Stimulated activated CD4-positive, alpha-beta T cell treated with anti-CD3 and anti-CD28 coated beads, Interleukin-4, amount 100 ng/mL, for 24 hours (primary cell): ENCODE measurements at regions not wholly inside any gene's neighbourhood (a gene's known extent, or its start where the extent isn't known, plus 50 kb on each side); places are given as distances from the start of the nearest gene placed in this dataset.
"Not testable (repeated sequence)": the region's sequence is repeated elsewhere in the genome, so short reads cannot be mapped to it uniquely, and the experiment has no call there.

Experiments
- DNase-seq: peaks from one replicate; pipeline ENCODE4 v3.0.0-alpha.2; 2020

DNA sequence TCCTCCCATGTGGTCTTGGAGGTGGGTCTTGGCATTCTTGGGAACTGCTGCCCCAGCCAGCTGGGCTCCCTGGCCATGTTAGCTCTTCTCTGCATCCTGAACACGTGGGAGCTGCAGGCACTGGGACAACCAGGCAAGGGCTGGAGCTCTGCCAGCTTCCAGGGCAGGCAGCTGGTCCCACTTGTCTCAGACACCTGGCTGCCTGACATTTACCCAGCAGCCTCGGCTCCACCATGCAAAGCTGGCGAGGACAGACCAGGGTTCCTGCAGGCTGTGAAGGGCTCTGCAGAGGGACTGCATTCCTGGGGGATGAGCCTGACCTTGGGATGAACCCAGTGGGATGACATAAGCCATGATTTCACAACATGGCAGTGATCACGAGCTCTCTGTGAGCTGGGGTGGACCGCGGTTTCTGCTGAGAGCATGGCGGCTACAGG is 99.0 kb upstream of the TSHZ3 start:
- no peak for DNase-seq

DNA sequence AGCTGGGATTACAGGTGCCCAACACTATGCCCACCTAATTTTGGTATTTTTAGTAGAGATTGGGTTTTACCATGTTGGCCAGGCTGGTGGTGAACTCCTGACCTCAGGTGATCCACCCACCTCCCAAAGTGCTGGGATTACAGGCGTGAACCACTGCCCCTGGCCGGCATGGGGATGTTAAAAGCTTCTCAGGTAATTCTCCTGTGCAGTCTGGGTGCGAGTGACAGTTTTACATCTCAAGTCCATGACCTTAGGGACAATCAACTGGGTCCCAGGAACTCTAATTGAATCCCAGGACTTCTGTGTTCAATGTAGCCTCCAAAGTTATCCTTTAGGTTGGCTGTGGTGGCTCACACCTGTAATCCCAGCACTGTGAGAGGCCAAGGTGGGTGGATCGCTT is 100.1 kb upstream of the TSHZ3 start:
- no peak for DNase-seq

DNA sequence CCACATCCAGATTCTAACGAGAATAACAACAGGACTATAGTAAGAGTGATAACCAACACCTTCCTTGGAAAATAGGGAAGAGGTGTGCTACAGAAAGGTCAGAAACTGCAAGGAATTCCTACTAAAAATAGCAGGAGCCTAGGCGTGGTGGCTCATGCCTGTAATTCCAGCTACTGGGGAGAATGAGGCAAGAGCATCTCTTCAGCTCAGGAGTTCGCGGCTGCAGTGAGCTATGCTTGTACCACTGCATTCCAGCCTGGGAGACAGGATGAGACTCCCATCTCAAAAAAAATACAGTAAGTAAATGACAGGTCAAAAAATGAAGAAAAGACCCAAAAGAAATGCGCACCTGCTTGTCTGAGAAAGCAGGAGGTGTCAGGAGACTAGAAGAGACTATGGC is 101.5 kb upstream of the TSHZ3 start:
- no peak for DNase-seq

DNA sequence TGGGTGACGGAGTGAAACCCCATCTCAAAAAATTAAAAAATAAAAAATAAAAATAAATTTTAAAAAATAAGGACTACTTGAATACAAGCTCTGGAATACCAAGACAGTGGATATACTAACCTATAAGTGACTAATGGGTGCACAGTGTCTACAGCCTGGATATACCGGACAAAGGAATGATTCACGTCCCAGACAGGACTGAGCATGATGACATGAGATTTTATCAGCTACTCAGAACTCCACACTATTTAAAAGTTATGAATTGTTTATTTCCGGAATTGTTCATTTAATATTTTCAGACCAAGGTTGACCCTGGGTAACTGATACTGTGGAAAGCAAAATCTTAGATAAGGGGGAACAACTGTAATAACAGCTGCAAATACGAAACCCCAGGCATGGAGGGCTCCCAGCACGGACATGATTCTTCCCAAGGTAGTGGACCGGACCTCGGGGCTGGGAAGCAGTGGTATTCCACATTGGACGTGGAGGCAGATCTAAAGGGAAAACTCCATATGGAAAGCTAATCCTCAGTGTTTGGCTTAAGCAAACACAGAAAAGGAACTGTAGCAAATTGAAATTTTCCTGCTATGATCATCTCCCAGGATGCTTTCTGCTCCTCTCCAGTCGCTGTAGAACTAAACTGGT is 102.6 kb upstream of the TSHZ3 start:
- no peak for DNase-seq

DNA sequence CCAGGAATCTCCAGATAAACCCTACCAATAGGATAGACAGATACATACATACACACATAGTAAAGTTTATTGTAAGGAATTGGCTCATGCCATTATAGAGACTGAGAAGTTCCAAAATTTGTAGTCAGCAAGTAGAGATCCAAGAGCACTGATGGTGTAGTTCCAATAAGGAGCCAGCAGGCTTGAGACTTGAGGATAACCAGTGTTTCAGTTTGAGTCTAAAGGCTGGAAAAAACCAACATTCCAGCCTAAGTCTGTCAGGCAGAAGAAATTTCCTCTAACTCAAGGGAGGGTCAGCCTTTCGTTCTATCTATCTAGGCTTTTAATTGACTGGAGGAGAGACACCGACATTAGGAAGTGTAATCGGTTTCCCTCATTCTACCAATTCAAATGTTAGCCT is 110.2 kb upstream of the TSHZ3 start:
- DNase-seq, result no peak

DNA sequence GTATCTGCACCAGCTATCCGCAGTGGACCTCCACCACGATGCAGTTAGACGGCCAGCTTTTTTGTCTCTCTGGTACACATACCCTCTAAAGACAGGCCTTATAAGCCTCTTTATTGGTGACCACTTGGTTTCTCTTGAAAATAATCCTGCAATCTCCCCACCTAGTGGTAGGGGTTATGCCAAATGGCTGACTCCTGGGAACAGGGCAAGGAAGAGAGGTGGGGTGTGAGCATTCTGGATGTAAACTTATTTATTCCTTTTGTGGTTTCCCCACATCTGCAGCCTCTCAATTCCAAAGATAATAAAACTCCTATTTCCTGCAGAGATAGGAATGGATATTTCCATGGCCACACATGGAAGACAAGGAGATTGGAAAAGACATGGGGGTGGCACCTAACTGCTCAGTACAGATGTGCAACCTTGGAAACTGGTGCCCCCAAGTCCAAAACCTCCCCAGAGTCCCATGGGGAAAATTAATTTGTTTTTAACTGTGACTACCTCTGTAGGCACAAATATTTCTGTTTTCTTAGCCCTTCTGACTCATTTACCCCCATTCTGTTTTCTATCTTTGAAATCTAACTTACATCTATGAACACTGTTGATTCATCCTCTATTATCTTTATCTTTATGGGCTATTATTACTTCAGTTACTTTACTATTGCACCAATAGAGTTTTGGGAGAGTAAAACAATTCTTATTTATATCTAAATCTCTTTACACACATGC is 112.7 kb upstream of the TSHZ3 start:
- no peak for DNase-seq

DNA sequence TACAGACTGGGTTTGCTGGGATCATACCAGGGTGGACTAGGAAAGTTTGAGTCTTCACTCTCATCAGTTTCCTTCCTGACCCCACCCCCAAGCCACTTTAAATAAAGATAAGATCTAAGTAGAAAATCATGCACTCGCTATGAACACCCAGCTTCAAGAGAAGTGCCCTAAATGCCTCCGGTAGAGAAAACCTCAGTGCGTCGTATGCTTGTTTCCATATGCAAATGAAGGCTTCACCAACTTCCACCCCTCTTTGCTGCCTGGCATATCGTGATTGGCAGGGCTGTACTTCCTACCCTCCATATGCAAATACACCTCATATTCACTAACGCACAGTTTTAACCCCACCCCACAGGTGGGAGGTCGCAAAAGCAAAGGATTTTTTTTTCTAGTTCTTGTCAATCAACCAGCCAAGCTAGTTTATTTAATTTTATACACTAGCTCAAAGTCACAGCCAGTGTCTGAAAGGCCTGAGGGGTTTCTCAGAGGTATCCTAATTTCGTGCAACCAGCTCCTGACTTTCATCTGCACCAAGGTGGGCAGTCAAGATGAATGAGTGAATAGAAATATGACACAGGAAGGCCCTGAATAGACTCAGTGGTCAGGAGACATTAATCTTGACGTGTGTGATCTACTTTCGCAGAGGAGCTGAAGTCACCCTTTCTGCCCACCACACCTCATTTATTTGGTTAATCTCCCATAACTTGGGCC is 121.1 kb upstream of the TSHZ3 start:
- DNase-seq, result no peak

DNA sequence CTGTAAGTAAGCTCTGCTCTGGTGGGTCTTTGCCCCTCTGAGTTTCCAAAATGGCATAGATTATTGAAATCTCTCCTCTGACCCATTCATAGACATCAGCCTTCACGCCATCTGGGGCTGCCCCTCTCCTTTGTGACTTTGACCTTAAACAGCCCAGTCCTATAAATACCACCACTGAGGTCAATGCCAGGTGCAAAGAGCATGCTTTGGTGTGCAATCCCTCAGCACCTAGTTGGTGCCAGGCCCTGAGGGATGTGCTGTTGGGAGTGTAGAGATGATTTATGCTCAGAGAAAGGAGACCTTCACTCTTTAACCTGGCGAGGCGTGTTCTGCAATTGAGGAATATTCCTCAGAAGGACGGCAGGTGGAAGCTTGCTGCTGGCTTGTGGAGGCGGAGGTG is 121.7 kb upstream of the TSHZ3 start:
- no peak for DNase-seq

DNA sequence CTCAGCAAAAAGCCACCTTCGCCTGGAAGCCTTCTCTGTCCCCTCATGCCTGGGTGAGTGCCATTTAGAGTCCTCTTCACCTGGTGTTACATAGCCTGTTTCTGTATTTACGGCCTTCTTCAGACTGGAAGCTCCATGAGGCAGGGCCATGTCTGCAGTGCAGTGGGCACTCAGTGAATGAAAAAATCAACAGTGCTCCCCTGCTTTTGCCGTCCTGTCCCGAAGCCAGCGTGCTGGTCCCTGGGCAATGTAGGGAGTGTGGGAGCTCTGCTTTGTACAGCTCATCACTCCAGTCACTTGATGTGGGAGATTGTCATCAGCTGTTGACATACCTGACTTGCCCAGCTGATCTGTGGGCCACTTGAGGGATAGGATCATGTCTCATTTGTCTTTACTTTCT is 129.0 kb upstream of the TSHZ3 start:
- DNase-seq, result no peak

DNA sequence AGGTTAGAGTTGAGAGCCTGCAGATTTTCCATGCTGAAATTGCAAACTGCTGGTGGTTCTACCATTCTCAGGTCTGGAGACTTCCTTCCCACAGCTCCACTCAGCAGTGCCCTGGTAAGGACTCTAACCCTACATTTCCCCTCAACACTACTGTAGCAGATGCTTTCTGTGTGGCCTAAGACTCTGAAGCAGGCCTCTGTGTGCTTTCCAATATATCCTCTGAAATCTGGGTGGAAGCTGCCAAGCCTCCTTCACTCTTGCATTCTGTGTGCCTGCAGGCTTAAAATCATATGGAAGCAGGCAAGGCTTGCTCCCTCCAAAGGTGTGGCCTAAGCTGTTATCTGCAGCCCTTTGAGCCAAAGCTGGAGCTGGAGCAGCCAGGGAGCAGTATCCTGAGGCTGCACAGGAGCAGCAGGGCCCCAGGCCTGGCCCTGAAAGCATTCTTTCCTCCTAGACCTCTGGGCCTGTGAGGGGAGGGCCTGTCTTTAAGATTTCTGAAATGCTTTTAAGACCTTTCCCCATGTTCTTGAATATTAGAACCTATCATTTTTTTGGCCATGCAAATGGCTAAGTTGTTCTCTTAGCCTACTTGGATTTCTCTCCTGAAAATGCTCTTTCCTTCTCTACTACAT is 134.1 kb upstream of the TSHZ3 start:
- no peak for DNase-seq

DNA sequence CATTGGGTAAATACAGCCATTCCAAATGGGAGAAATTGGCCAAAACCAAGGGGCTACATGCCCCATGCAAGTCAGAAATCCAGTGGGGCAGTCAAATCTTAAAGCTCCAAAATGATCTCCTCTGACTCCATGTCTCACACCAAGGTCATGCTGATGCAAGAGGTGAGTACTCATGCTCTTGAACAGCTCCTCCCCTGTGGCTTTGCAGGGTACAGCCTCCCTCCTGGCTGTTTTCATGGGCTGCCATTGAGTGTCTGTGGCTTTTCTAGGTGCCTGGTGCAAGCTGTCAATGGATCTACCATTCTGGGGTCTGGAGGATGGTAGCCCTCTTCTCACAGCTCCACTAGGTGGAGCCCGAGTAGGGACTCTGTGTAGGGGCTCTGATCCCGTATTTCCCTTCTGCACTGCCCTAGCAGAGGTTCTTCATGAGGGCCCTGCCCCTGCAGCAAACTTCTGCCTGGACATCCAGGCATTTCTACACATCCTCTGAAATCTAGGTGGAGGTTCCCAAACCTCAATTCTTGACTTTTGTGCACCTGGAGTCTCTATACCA is 135.7 kb upstream of the TSHZ3 start:
- DNase-seq, result not testable (repeated sequence)

DNA sequence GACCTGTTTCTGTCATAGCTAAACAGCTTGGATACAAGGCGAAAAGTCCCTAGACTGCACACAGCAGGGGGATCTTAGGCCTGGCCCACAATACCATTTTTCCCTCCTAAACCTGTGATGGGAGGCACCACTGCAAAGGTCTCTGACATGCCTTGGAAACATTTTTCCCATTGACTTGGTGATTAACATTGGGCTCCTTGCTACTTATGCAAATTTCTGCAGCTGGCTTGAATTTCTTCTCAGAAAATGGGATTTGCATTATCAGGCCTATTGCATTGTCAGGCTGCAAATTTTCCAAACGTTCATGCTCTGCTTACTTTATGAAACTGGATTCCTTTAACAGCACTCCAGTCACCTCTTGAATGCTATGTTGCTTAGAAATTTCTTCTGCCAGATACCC is 136.2 kb upstream of the TSHZ3 start:
- DNase-seq, result no peak

DNA sequence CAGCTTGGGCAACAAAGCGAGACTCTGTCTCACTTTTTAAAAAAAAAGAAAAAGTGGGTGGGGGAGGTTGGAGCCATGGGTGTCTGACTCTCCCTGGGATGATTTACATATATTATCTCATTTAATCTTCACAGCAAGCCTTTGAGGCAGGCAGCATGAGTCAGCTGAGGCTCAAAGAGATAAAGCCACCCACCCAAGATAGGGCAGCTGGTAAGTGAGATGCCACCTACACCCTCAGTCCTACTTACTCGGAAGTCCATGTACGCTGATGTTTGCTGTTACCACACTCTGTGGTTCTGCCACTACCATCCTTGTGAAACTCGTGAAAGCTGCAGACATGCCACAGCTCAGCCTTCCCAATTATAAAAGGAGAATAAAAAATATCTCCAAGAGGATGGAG is 142.0 kb upstream of the TSHZ3 start:
- DNase-seq, result no peak

DNA sequence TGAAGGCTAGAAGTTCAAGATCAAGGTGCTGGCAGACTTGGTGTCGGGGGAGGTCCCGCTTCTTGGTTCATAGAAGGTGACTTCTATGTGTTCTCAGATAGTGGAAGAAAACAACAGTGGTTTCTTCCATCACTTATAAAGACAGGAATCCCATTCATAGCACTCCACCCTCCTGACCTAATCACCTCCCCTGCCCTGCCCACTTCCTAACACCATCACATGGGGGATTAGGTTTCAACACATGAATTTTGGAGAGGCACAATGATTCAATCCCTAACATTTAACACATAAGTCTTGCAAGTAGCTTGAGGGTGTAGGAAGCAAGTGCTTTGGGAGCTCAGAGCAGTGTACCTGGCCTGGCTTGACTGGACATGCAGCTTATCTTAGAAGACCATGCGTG is 142.8 kb upstream of the TSHZ3 start:
- DNase-seq, result no peak

DNA sequence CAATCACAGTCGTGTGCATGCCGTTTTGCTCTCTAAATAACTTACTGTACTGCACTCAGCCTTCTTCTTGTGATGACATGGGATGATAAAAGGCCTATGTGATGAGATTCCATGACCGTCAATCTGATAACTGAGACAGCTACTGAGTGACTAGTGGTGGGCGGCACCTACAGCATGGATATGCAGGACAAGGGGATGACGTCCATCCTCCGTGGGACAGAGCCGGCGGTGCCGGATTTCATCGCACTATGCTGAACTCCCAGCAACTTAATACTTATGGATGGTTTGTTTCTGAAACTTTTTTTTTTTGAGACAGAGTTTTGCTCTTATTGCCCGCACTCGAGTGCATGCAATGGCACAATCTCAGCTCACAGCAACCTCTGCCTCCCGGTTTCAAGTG is 146.8 kb upstream of the TSHZ3 start:
- no peak for DNase-seq

DNA sequence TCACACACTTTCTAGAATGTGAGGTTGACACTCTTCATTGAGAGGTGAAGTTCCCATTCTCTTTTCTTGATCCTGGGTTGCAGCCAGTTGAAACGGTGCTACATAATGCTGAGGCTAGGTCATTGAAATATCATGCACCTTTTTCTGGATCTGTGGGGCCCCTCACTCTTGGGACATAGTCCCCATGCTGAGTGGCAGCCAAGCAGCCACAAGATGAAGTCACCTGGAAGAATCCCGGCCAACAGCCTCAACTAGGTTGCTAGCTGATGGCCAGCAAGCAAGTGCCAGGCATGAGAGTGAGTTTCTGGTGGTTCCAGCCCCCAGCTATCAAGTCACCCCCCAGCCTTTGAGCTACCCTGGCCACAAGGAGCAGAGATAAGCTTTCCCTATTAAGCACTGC is 148.5 kb upstream of the TSHZ3 start:
- DNase-seq, result no peak

DNA sequence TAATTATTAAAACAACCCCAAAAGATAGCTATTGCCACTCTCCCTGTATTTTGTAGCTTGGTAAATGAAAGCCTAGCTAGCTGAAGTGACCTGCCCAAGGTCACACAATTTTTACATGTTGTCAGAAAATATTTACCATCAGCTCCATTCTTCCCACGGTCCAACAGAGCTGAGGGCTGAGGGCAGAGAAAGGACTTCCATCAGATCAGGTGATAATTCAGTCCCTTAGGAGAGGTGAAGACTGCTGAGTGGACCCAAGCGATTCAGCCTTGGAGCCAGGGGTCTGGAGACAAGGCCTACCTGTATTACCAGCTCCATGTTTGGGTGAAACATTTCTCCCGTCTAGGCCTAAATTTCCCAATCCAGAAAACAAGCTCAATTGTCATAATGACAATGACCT is 149.5 kb upstream of the TSHZ3 start:
- DNase-seq, result no peak

DNA sequence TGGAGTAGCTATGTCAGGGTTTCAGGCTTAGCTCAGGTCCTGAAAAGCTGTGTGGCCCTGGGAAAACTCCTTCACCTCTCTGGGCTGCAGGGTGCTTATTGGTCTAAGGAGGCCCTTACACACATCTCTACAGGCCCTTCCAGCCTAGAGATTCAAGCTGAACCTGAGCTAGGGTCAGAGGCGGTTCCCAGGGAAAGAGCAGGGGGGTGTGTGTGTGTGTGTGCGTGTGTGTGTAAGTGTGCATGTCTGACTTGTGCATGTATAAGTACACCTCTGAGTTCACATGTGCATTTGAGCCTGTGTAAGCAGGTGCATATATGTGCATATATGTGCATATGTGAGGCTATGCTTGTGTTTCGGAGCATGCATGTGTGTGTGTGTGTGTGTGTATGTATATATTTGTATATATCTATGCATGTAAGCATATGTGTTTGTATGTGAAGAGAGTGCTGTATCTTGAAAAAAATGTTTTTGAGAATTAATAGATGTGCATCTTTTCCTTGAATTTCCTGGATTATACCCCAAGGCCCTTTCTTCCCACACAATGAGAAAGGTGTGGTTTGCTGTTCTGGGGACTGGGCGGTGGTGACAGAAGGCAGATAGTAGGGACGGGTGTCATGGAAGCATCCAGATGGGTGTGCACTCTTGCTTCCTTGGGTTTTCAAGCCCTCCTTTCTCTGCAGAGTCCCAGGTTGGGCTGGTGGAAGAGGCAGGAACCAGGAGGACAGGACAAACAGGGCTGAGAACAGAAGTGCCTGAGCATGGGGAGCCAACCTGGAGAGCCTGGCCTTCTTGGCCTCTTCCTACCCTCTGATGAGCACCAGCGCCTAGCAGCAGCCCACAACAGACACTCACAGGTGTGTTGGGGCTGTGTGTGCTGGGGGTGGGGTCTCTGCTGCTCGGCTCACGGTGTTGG is 150.3 kb upstream of the TSHZ3 start:
- DNase-seq, result no peak

DNA sequence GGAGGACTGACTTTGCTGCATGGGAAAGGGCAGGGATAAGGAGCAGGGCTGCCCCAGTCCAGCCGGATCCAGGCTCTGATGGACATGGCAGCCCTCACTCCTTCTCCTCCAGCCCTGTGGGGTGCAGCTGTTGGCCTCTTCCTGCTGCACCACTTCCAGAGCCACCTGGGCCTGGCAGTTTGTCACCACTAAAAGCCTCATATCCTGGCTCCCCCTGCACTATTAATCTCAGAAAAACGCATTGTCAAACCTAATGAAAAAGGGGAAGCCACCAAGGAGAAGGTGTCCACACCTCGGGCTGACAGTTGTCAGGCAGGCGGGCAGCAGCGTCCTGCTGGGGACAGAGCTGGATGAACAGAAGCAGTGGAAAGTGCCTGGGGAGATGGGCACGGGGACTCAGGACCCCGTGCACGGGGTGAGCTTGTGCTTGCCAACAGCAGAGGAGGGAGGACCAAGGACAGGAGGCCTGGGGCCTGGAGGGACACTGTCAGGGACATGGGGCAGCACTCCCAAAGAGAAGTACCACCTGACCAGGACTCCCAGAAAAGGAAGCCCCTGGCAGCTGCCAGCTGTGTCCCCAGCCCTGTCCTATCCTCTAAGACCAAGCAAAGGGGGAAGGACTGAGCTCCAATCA is 151.1 kb upstream of the TSHZ3 start:
- no peak for DNase-seq

DNA sequence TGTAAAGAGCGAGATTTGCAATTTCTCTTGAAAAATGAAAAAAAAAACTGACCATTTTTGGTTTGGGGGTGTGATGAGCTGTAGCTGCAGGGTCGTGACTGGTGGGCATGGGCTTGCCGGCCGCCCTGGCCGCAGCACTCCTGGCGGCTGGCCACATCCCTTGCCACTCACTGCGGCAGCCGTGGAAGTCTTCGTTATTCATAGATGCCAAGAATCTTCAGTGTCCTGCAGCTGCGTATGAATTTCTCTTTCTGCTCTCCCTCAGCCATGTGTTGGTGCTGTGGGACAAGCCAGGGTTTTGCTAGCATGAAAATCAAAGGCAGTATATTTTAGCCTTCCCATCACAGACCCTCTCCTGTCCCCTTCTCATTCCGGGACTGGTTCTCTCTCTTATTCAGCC is 151.7 kb upstream of the TSHZ3 start:
- no peak for DNase-seq

DNA sequence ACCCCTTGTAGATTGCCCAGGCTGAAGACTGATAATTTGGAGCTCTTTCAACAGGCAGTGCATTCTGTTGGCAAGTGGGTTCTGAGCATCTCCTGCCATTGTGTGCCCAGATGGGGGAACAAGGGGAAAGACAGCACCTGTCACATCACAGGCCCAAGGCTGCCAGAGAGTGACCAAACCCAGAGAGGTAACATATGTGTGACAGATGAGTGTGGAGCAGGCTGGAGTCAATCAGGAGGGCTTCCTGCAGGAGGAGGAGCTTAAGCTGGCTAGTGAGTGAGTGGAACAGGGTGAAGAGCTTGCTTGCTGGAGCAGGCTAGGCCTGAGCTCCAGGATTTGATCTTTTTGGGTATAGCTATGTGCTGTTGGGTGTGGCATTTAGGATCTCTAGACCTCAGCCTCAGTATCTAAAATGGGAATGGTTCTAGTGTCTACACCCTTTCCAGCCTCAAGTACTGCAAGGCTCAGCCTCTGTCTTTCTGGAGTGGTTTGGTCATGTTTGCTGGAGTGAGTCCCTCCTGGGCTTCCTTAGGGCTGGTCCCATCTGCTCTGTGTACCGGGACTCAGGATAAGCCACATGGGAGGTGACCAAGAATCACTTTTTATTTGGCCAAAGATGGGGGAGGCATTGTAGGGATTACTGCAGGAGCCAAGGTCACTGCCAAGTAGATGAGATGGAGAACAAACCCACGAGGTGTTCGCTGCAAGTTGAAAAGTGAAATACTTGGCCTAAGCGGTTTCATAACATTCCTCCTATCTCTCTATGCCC is 152.4 kb upstream of the TSHZ3 start:
- DNase-seq, result no peak
